GM10266 (cell line): ENCODE measurements at regions not wholly inside any gene's neighbourhood (a gene's known extent, or its start where the extent isn't known, plus 50 kb on each side); places are given as distances from the start of the nearest gene placed in this dataset.

Experiments
- DNase-seq: peaks from one replicate; pipeline ENCODE4 v3.0.0; 2012; ENCODE audit errors: extremely low spot score
- CTCF ChIP-seq: IDR thresholded peaks from 2 replicates; pipeline ENCODE4 v1.5.1; 2012; ENCODE audit warnings: mild to moderate bottlenecking, low read depth; ENCODE audit not compliant: control insufficient read depth, insufficient read depth; ENCODE audit errors: missing control alignments

- no peak for DNase-seq
- TF ChIP-seq CTCF = no peak
Observed at GRCh38 chr2:240302933-240303595, 132.4 kb upstream of the GPC1 start.

- no peak for TF ChIP-seq CTCF
- no peak for DNase-seq
Observed at GRCh38 chr2:240303896-240304745, 131.3 kb upstream of the GPC1 start.

- no peak for DNase-seq
- no peak for TF ChIP-seq CTCF
Observed at GRCh38 chr2:240304746-240305161, 130.7 kb upstream of the GPC1 start.

- TF ChIP-seq CTCF = no peak
- no peak for DNase-seq
Observed at GRCh38 chr2:240305369-240305962, 130.0 kb upstream of the GPC1 start.

- no peak for TF ChIP-seq CTCF
- no peak for DNase-seq
Observed at GRCh38 chr2:240306185-240306584, 129.3 kb upstream of the GPC1 start.

- no peak for TF ChIP-seq CTCF
- DNase-seq = no peak
Observed at GRCh38 chr2:240308111-240308651, 127.3 kb upstream of the GPC1 start.
